ENCODE measurements at regions not wholly inside any gene's neighbourhood (a gene's known extent, or its start where the extent isn't known, plus 50 kb on each side); places are given as distances from the start of the nearest gene placed in this dataset.

- TF ChIP-seq GABPA (IDR thresholded peaks at IDR 0.05; ENCODE audit: borderline replicate concordance, insufficient read depth, low read length) (no peak), CTCF (IDR thresholded peaks at IDR 0.05; ENCODE audit: control extremely low read depth in 1 of 3, insufficient read depth in 1 of 3, low read depth in 1 of 3, low read length in 3 of 3) (no peak), POLR2A (IDR thresholded peaks at IDR 0.05; ENCODE audit: control extremely low read depth in 1 of 2, low read depth in 2 of 2, low read length in 2 of 2) (no peak), EZH2 (IDR thresholded peaks at IDR 0.05; ENCODE audit: low read depth, low read length, severe bottlenecking) (no peak)
These were observed 53.0 kb upstream of the LRRC32 start for GRCh38 chr11:76723548-76723947.
